Ecto neural progenitor cell (in vitro differentiated cells): ENCODE measurements at regions not wholly inside any gene's neighbourhood (a gene's known extent, or its start where the extent isn't known, plus 50 kb on each side); places are given as distances from the start of the nearest gene placed in this dataset.

Source experiments
- DNase-seq: peaks from one replicate; pipeline ENCODE4 v3.0.0-alpha.2; 2018; ENCODE audit warnings: low spot score

DNA sequence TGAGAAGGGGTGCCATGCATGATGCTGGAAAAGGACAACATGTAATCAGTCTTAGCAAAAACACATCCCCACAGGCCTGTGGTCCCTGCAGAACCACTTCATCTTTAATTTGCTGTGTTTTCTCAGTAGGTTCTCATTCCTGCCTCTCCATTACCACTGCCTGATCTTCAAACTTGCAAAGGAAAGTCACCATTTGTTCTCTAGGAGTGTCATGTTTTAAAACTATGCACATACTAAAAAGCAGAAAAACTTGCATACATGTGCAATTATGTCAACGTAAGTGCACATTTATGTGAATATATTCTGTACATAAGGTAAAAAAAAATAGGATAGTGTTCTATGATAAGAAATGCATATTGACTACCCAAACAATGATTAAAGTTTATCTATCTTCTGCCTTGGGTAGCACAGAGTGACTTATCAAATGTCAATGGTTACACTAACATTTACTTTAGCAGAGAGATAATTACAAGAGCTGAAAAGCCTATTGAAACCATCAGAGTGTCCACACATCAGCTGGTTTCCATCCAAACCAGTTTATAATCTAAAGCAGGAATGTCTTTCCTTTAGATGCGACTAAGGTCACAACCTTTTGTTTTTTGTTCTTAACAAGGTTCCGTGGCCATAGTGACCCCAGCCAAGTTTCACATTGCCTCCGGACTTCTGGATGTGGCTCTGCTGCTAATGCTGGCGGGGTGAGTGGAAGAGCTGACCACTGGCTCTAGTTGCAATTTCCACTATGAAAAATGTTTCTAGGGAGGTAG, 58.7 kb upstream of the RMDN2 start:
- DNase-seq = no peak

DNA sequence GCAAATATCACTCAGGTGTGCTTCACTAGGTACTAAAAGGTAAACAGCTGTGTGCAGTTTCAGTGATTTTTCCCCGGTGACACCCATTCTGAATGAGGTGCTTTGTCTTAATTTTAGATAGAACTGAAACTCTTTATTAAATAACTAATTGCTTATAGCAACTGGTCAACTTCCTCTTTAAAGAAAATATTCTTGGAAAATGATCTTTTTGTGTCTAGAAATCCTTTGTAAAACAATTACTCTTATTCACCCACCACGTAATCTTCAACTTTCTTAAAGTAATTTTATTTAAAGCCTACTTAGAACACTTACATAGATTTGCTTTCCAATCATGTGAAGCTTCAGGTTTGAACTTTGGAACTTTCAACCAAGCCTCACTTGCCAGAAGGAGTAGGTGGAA, 57.9 kb upstream of the RMDN2 start:
- DNase-seq = no peak

- no peak for DNase-seq
Measured at GRCh38 chr2:37868866-37869265, 56.2 kb upstream of the RMDN2 start.

DNA sequence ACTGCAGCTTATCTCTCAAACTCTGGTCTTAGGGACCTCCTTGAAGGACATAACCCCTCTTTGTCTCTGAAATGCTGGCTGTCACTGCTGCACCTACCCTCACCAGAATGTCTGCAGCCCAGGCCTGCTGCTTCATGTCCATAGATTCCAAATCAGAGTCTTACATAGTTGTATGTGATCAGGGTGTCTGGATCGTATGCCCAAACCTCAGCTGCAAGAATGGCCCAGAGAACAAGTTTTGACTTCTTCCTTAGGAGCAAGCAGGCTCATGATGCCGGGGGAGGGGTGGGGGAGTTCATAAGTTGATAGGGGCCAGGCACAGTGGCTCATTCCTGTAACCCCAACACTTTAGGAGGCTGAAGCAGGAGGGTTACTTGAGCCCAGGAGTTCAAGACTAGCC, 55.8 kb upstream of the RMDN2 start:
- no peak for DNase-seq

DNA sequence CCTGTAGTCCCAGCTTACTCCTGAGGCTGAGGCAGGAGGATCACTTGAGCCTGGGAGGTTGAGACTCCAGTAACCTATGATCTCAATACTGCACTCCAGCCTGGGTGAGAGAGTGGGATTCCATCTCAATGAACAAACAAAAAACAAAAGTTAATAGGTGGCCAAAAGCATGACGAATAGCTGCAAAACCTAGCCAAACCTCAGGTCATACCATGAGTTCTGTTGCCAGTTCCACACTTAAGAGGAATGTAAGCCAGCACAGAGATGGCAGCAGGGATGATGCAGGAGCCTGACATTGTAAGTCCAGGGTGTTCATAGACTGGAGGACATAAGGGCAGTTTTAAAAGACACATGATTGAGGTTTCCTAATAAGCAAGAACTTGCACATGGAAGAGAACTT, 55.3 kb upstream of the RMDN2 start:
- DNase-seq = no peak

DNA sequence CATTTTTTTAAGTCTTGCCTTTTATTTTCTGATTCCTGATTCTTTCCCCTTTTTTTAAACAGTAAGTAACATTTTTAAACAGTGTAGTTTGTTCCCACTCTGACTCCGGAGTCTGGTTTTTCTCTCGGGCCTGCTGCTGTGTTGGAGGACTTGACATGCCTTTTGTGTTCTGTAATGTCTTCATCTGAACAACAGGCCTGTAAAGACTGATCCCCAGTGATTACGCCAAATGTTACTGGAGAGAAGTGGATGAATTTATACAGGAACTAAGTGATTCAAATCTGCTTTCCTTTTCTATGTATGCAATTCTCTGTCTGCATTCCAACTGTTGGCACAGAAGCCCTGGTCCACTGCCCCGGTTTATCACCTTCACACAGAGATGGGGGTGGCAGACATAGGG, 54.3 kb upstream of the RMDN2 start:
- DNase-seq = no peak

GRCh38 chr2:37871456-37872191, 53.5 kb upstream of the RMDN2 start:
- DNase-seq = no peak

DNA sequence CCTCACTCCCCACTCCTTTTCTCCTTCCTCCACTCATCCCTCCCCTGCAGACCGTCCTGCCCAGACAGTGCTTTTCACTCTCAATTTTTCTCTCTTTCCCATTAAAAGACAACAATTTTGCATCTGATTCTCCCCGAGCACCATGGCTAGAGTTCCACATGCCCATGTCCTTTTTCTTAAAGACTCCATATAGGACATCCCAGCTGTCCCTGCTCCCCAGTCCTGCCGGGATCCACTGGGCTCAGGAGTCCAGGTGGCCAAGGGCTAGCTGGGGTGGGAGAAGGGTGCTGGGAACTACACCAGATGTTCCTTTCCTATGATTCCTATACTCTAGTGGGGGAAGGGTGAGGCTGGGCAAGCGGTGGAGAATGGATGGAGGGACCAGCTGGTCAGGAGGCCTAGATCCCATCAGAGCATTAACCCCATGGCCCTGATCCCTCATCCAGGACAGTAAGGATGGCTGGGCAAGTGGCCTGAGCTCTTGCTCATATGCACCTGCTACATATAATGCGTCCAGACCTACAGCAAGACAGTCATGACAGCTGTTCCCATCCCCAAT, 52.8 kb upstream of the RMDN2 start:
- no peak for DNase-seq

DNA sequence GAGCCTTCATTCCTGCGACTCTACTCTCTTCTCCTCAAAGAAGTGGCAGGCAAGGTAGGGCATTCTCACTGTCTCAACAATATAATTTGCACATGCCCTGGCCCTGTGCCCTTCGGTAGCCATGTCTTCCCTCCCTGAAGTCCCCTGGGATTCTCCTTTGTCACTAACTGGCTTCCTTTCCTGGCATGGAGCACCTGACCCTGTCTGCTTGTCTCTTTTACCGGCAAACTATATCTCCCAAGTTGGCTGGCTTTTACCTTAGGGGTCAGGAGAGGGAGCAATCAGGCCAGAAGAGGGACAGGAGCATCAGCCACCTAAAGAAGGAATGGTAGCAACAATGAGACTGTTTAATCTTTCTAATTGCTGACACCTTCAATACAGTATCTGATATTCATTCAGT, 51.9 kb upstream of the RMDN2 start:
- no peak for DNase-seq

- DNase-seq = no peak
Measured at GRCh38 chr2:37873749-37874330, 51.2 kb upstream of the RMDN2 start.

GRCh38 chr2:37874470-37874869, 50.6 kb upstream of the RMDN2 start:
- no peak for DNase-seq
